Adrenal gland (tissue), 9 donors: ENCODE measurements at regions not wholly inside any gene's neighbourhood (a gene's known extent, or its start where the extent isn't known, plus 50 kb on each side); places are given as distances from the start of the nearest gene placed in this dataset.

Source experiments
- DNase-seq, 7 donors: peaks; one replicate each; pipeline ENCODE4 v3.0.0-alpha.2; 2019 to 2020
- H3K27ac ChIP-seq, 5 donors: fragments of 200-600 bp; sonication (generic) in 4 of 5; 1 replicate in 3 of 5; 2 replicates in 2 of 5; pipeline versions ENCODE4 v1.5.1 to v1.8.0; 2016 to 2020; ENCODE audit warnings: mild to moderate bottlenecking in 1 of 5
- H3K27me3 ChIP-seq: fragments of 200-600 bp; 2 replicates; pipeline ENCODE4 v1.8.0; 2021
- H3K36me3 ChIP-seq, 2 donors: fragments of 200-600 bp; replicated peaks in 1 of 2; 1 replicate in 1 of 2; 2 replicates in 1 of 2; pipeline versions ENCODE4 v1.5.1 to v1.8.0; 2018 to 2022
- H3K4me1 ChIP-seq, 2 donors: fragments of 200-600 bp; replicated peaks in 1 of 2; 1 replicate in 1 of 2; 2 replicates in 1 of 2; pipeline versions ENCODE4 v1.5.1 to v1.8.0; 2018 to 2021
- H3K4me3 ChIP-seq, 4 donors: fragments of 200-600 bp; sonication (generic) in 3 of 4; one replicate each; pipeline ENCODE4 v1.5.1; 2016 to 2018
- H3K9me3 ChIP-seq, 3 donors: fragments of 200-600 bp; sonication (generic) in 1 of 3; replicated peaks in 1 of 3; 1 replicate in 2 of 3; 2 replicates in 1 of 3; pipeline versions ENCODE4 v1.5.1 to v1.8.0; 2016 to 2021
- CTCF ChIP-seq, 6 experiments: fragments of 450-650 bp in 4 of 6; fragments of 200-600 bp in 2 of 6; sonication (generic) in 1 of 6; IDR thresholded peaks; 1 replicate in 5 of 6; 2 replicates in 1 of 6; pipeline versions ENCODE4 v1.5.1 to v1.8.0; 2016 to 2021; ENCODE audit warnings: antibody characterized with exemption in 6 of 6, mild to moderate bottlenecking in 2 of 6, moderate library complexity in 1 of 6
- POLR2A ChIP-seq, 2 donors: fragments of 450-650 bp; IDR thresholded peaks; one replicate each; pipeline ENCODE4 v1.6.1; 2017; ENCODE audit warnings: antibody characterized with exemption in 2 of 2, mild to moderate bottlenecking in 2 of 2, moderate library complexity in 1 of 2
- WGBS, 4 donors: extraction: QIAGEN DNeasy Blood & Tissue Kit in 2 of 4; methylation state at CpG; one replicate each; pipeline versions ENCODE4 v1.1.5 to v1.1.7; 2013 to 2017; 5-methylcytosine and 5-hydroxymethylcytosine counted together
- intact Hi-C, 2 donors: fragments of 100-400 bp; cut with DNase I; formaldehyde crosslinking; loops; one replicate each; pipeline versions ENCODE4 v1.14.1 to v1.15.0; 2022 to 2023
- donor health status: healthy with polysubstance abuse.
- donor health status: Bipolar disorder and iron deficiency.
- donor health status: DM: yes; HTN: yes; CAD: no.
- donor health status: DM: no; HTN: no; CAD: no.
- donor health status: DM: no; HTN: no; CAD: no.

- no peak for DNase-seq
- Histone ChIP-seq H3K27ac (no peak overlapping the region), H3K4me3 (no peak overlapping the region), H3K9me3 (no peaks in the 10 kb centered on the region), H3K27me3 (no peaks in the 10 kb centered on the region), H3K4me1 (no peaks in the 10 kb centered on the region), H3K36me3 (no peaks in the 10 kb centered on the region)
- intact Hi-C loops, result no loop called here
- no peak for TF ChIP-seq CTCF (IDR thresholded peaks at IDR 0.05)
- WGBS, 4 donors, result 90 to 98% (median 94%) methylated on average over 11 of the region's 11 CpGs
These were observed 57.0 kb upstream of the ETV6 start for GRCh38 chr12:11592484-11592883.

GRCh38 chr12:11593013-11593412 is 56.5 kb upstream of the ETV6 start:
- Histone ChIP-seq H3K4me3 (no peak overlapping the region), H3K27me3 (no peaks in the 10 kb centered on the region), H3K27ac (no peak overlapping the region), H3K9me3 (no peaks in the 10 kb centered on the region), H3K36me3 (no peaks in the 10 kb centered on the region), H3K4me1 (no peaks in the 10 kb centered on the region)
- intact Hi-C loops, result no loop called here
- WGBS, 4 donors, result 81 to 95% (median 91%) methylated on average over 1 of the region's 1 CpG
- TF ChIP-seq CTCF (IDR thresholded peaks at IDR 0.05), result no peak
- no peak for TF ChIP-seq POLR2A (IDR thresholded peaks at IDR 0.05)
- no peak for DNase-seq

GRCh38 chr12:11595080-11595479 is 54.4 kb upstream of the ETV6 start:
- Histone ChIP-seq H3K27me3 (no peaks in the 10 kb centered on the region), H3K9me3 (no peaks in the 10 kb centered on the region), H3K4me3 (no peak overlapping the region), H3K4me1 (no peaks in the 10 kb centered on the region), H3K36me3 (no peaks in the 10 kb centered on the region), H3K27ac (no peak overlapping the region)
- intact Hi-C loops, result no loop called here
- 54 to 90% (median 83%) methylated on average over 2 to 3 of the region's 3 CpGs for WGBS, 4 donors
- TF ChIP-seq POLR2A (IDR thresholded peaks at IDR 0.05) (no peak), CTCF (IDR thresholded peaks at IDR 0.05) (no peak)
- no peak for DNase-seq

GRCh38 chr12:11596141-11596540 is 53.3 kb upstream of the ETV6 start:
- H3K27ac ChIP-seq, result no peak overlapping the region
- no peak overlapping the region for H3K4me3 ChIP-seq
- H3K4me1 ChIP-seq, result no peaks in the 10 kb centered on the region
- 69 to 75% (median 72%) methylated on average over 1 of the region's 1 CpG for WGBS, 4 donors
- no peaks in the 10 kb centered on the region for H3K9me3 ChIP-seq
- intact Hi-C loops, result no loop called here
- H3K27me3 ChIP-seq, result no peaks in the 10 kb centered on the region
- DNase-seq, result no peak
- TF ChIP-seq CTCF (IDR thresholded peaks at IDR 0.05), result no peak
- TF ChIP-seq POLR2A (IDR thresholded peaks at IDR 0.05), result no peak
- H3K36me3 ChIP-seq, result no peaks in the 10 kb centered on the region
